Astrocyte (in vitro differentiated cells and primary cell): ENCODE measurements at regions not wholly inside any gene's neighbourhood (a gene's known extent, or its start where the extent isn't known, plus 50 kb on each side); places are given as distances from the start of the nearest gene placed in this dataset.

Source experiments
- DNase-seq: peaks from one replicate; pipeline ENCODE4 v3.0.0-alpha.2; 2010; ENCODE audit warnings: low read depth
- FAIRE-seq: peaks from 2 replicates; lab custom pipeline; 2011; peaks lifted over from hg19 to GRCh38; lab: Jason Lieb, UNC
- H2AFZ ChIP-seq: 2 replicates; pipeline ENCODE4 v1.6.0; 2012; ENCODE audit warnings: low read depth, low read length, inconsistent platforms
- H3K27ac ChIP-seq: 2 replicates; pipeline ENCODE4 v1.5.1; 2011; ENCODE audit warnings: low read depth, low read length, inconsistent platforms
- H3K27me3 ChIP-seq: 2 replicates; pipeline ENCODE4 v1.6.0; 2011; ENCODE audit warnings: low read length, inconsistent platforms; ENCODE audit not compliant: insufficient read depth
- H3K36me3 ChIP-seq: 2 replicates; pipeline ENCODE4 v1.5.1; 2011; ENCODE audit warnings: low read length, inconsistent platforms; ENCODE audit not compliant: insufficient read depth
- H3K4me1 ChIP-seq: 2 replicates; pipeline ENCODE4 v1.5.1; 2011; ENCODE audit warnings: low read length, inconsistent platforms; ENCODE audit not compliant: insufficient read depth
- H3K4me2 ChIP-seq: 2 replicates; pipeline ENCODE4 v1.6.0; 2012; ENCODE audit warnings: low read length, inconsistent platforms
- H3K4me3 ChIP-seq: 2 replicates; pipeline ENCODE4 v1.5.1; 2011; ENCODE audit warnings: low read depth, mild to moderate bottlenecking, low read length, inconsistent platforms; ENCODE audit not compliant: insufficient read depth
- H3K79me2 ChIP-seq: 2 replicates; pipeline ENCODE4 v1.6.0; 2012; ENCODE audit warnings: mild to moderate bottlenecking, low read length, inconsistent platforms; ENCODE audit not compliant: insufficient read depth
- H3K9ac ChIP-seq: 2 replicates; pipeline ENCODE4 v1.6.0; 2012; ENCODE audit warnings: mild to moderate bottlenecking, low read length, inconsistent platforms
- H3K9me3 ChIP-seq: 2 replicates; pipeline ENCODE4 v1.5.1; 2012; ENCODE audit warnings: low read depth, mild to moderate bottlenecking, low read length, inconsistent platforms; ENCODE audit not compliant: insufficient read depth
- H4K20me1 ChIP-seq: 2 replicates; pipeline ENCODE4 v1.6.0; 2012; ENCODE audit warnings: low read length, inconsistent platforms; ENCODE audit not compliant: insufficient read depth
- H3K27ac Mint-ChIP-seq: one replicate; pipeline ENCODE4 v1.8.0; 2021; ENCODE audit warnings: mild to moderate bottlenecking, mixed read lengths; ENCODE audit not compliant: unreplicated experiment
- H3K27me3 Mint-ChIP-seq: one replicate; pipeline ENCODE4 v1.8.0; 2021; ENCODE audit warnings: low read depth, mixed read lengths; ENCODE audit not compliant: unreplicated experiment
- H3K36me3 Mint-ChIP-seq: one replicate; pipeline ENCODE4 v1.8.0; 2021; ENCODE audit warnings: low read depth, mixed read lengths; ENCODE audit not compliant: unreplicated experiment
- H3K4me1 Mint-ChIP-seq: one replicate; pipeline ENCODE4 v1.8.0; 2021; ENCODE audit warnings: low read depth, mixed read lengths; ENCODE audit not compliant: unreplicated experiment
- H3K4me3 Mint-ChIP-seq: one replicate; pipeline ENCODE4 v1.8.0; 2021; ENCODE audit warnings: mild to moderate bottlenecking, moderate library complexity, mixed read lengths; ENCODE audit not compliant: unreplicated experiment
- H3K9me3 Mint-ChIP-seq: one replicate; pipeline ENCODE4 v1.8.0; 2021; ENCODE audit warnings: mild to moderate bottlenecking, mixed read lengths; ENCODE audit not compliant: unreplicated experiment
- EZH2 ChIP-seq: IDR thresholded peaks from 2 replicates; pipeline ENCODE4 v1.6.1; 2012; ENCODE audit warnings: mild to moderate bottlenecking, low read length, inconsistent platforms; ENCODE audit not compliant: insufficient read depth
- TF ChIP-seq, protein P1 (sequence below): IDR thresholded peaks from 2 replicates; pipeline ENCODE4 v1.5.1; 2011; ENCODE audit warnings: low read depth, mild to moderate bottlenecking, inconsistent platforms, low read length, moderate library complexity; ENCODE audit not compliant: insufficient read depth

DNA sequence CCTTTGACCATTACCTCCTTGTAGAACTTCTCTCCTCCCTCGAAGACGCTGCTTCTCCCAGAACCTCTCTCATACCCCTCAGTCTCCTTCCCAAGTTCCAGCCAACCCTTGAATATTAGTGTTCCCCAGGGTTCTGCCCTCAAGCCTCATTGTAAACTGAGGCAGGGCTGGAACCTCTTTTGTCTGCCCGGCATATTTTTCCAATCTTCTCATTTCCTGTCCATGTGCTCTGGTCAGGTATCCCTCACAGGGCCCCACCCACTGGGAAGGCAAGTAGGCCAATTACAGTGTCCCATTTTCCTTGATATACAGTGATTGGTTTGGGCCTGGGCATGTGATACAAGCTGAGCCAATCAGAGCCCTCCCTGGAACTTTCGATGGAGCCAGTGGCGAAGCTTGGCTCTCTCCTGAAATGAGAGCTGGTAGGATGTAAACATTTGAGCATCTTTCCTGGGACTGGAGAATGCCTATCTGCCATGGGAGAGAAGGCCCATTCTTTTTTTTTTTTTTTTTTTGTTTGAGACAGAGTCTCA lies 57.1 kb upstream of the ID3 start:
- Mint-ChIP-seq H3K27ac (no peak overlapping the region), H3K4me1 (no peaks in the 10 kb centered on the region), H3K36me3 (peaks cover 3% of the 10 kb centered on the region), H3K4me3 (no peak overlapping the region), H3K27me3 (peaks cover 54% of the 10 kb centered on the region), H3K9me3 (no peaks in the 10 kb centered on the region)
- no peaks in the 10 kb centered on the region for H3K36me3 ChIP-seq
- H3K9ac ChIP-seq = no peak overlapping the region
- no peak overlapping the region for H3K4me2 ChIP-seq
- no peak overlapping the region for H3K27ac ChIP-seq
- no peaks in the 10 kb centered on the region for H3K9me3 ChIP-seq
- TF ChIP-seq, protein P1, sequence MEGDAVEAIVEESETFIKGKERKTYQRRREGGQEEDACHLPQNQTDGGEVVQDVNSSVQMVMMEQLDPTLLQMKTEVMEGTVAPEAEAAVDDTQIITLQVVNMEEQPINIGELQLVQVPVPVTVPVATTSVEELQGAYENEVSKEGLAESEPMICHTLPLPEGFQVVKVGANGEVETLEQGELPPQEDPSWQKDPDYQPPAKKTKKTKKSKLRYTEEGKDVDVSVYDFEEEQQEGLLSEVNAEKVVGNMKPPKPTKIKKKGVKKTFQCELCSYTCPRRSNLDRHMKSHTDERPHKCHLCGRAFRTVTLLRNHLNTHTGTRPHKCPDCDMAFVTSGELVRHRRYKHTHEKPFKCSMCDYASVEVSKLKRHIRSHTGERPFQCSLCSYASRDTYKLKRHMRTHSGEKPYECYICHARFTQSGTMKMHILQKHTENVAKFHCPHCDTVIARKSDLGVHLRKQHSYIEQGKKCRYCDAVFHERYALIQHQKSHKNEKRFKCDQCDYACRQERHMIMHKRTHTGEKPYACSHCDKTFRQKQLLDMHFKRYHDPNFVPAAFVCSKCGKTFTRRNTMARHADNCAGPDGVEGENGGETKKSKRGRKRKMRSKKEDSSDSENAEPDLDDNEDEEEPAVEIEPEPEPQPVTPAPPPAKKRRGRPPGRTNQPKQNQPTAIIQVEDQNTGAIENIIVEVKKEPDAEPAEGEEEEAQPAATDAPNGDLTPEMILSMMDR = no peak
- no peak for TF ChIP-seq EZH2
- no peaks in the 10 kb centered on the region for H3K79me2 ChIP-seq
- FAIRE-seq (no peak), DNase-seq (no peak)
- no peaks in the 10 kb centered on the region for H4K20me1 ChIP-seq
- H3K27me3 ChIP-seq = peaks cover 25% of the 10 kb centered on the region
- H3K4me1 ChIP-seq = peaks cover 7% of the 10 kb centered on the region
- H3K4me3 ChIP-seq = no peak overlapping the region
- no peak overlapping the region for H2AFZ ChIP-seq

GRCh38 chr1:23615852-23616251 lies 56.6 kb upstream of the ID3 start:
- no peaks in the 10 kb centered on the region for H3K79me2 ChIP-seq
- no peaks in the 10 kb centered on the region for H3K36me3 ChIP-seq
- H3K27ac ChIP-seq = no peak overlapping the region
- Mint-ChIP-seq H3K4me1 (no peaks in the 10 kb centered on the region), H3K27ac (no peak overlapping the region), H3K36me3 (peaks cover 2% of the 10 kb centered on the region), H3K4me3 (no peak overlapping the region), H3K27me3 (peaks cover 50% of the 10 kb centered on the region), H3K9me3 (no peaks in the 10 kb centered on the region)
- no peaks in the 10 kb centered on the region for H3K9me3 ChIP-seq
- TF ChIP-seq, protein P1 = no peak
- no peak for TF ChIP-seq EZH2
- H3K4me1 ChIP-seq = peaks cover 7% of the 10 kb centered on the region
- FAIRE-seq (no peak), DNase-seq (no peak)
- no peak overlapping the region for H2AFZ ChIP-seq
- H3K9ac ChIP-seq = no peak overlapping the region
- no peak overlapping the region for H3K4me2 ChIP-seq
- H3K27me3 ChIP-seq = peaks cover 25% of the 10 kb centered on the region
- H4K20me1 ChIP-seq = no peaks in the 10 kb centered on the region
- no peak overlapping the region for H3K4me3 ChIP-seq

- no peaks in the 10 kb centered on the region for H3K36me3 Mint-ChIP-seq
- DNase-seq (no peak), FAIRE-seq (no peak)
- peak overlapping the region; percentile 27 for H3K4me3 Mint-ChIP-seq
- Histone ChIP-seq H3K27ac (no peak overlapping the region), H3K9me3 (no peaks in the 10 kb centered on the region), H3K79me2 (no peaks in the 10 kb centered on the region), H3K4me2 (no peak overlapping the region), H2AFZ (no peak overlapping the region), H3K9ac (no peak overlapping the region), H3K36me3 (no peaks in the 10 kb centered on the region), H3K27me3 (peaks cover 20% of the 10 kb centered on the region), H4K20me1 (no peaks in the 10 kb centered on the region), H3K4me1 (peaks cover 7% of the 10 kb centered on the region), H3K4me3 (no peak overlapping the region)
- H3K9me3 Mint-ChIP-seq = no peaks in the 10 kb centered on the region
- H3K27ac Mint-ChIP-seq = no peak overlapping the region
- TF ChIP-seq, protein P1 = no peak
- no peak for TF ChIP-seq EZH2
- peaks cover 49% of the 10 kb centered on the region for H3K27me3 Mint-ChIP-seq
- H3K4me1 Mint-ChIP-seq = no peaks in the 10 kb centered on the region
Measured at GRCh38 chr1:23615423-23615822, 56.1 kb upstream of the ID3 start.
